Osteoblast (primary cell): ENCODE measurements at regions not wholly inside any gene's neighbourhood (a gene's known extent, or its start where the extent isn't known, plus 50 kb on each side); places are given as distances from the start of the nearest gene placed in this dataset.

Experiments
- DNase-seq: peaks from one replicate; pipeline ENCODE4 v3.0.0; 2011; ENCODE audit warnings: low spot score, mixed read lengths; ENCODE audit not compliant: insufficient read length; ENCODE audit errors: missing footprints
- H2AFZ ChIP-seq: 2 replicates; pipeline ENCODE4 v1.6.0; 2011; ENCODE audit warnings: mild to moderate bottlenecking, low read length
- H3K27ac ChIP-seq: 2 replicates; pipeline ENCODE4 v1.5.1; 2011; ENCODE audit warnings: mild to moderate bottlenecking, low read depth, low read length, moderate library complexity
- H3K27me3 ChIP-seq: 2 replicates; pipeline ENCODE4 v1.6.0; 2012; ENCODE audit warnings: mild to moderate bottlenecking, control low read depth, inconsistent platforms, low read length, moderate library complexity; ENCODE audit not compliant: insufficient read depth
- H3K36me3 ChIP-seq: 2 replicates; pipeline ENCODE4 v1.5.1; 2011; ENCODE audit warnings: mild to moderate bottlenecking, low read length, control low read depth, moderate library complexity; ENCODE audit not compliant: insufficient read depth
- H3K4me1 ChIP-seq: 2 replicates; pipeline ENCODE4 v1.5.1; 2011; ENCODE audit warnings: mild to moderate bottlenecking, low read length, control low read depth, moderate library complexity; ENCODE audit not compliant: insufficient read depth
- H3K4me2 ChIP-seq: 2 replicates; pipeline ENCODE4 v1.6.0; 2011; ENCODE audit warnings: mild to moderate bottlenecking, low read length; ENCODE audit not compliant: insufficient read depth
- H3K4me3 ChIP-seq: fragments of 200-600 bp; sonication (generic); 3 replicates; pipeline ENCODE4 v1.5.1; 2012; ENCODE audit warnings: mild to moderate bottlenecking, low read length, inconsistent platforms; ENCODE audit not compliant: insufficient read depth
- H3K79me2 ChIP-seq: 2 replicates; pipeline ENCODE4 v1.6.0; 2012; ENCODE audit warnings: mild to moderate bottlenecking, low read length, control low read depth, inconsistent platforms; ENCODE audit not compliant: insufficient read depth
- H3K9me3 ChIP-seq: 2 replicates; pipeline ENCODE4 v1.5.1; 2011; ENCODE audit warnings: low read depth, low read length, control low read depth
- H4K20me1 ChIP-seq: 2 replicates; pipeline ENCODE4 v1.6.0; 2012; ENCODE audit warnings: mild to moderate bottlenecking, low read length, control low read depth; ENCODE audit not compliant: insufficient read depth
- CTCF ChIP-seq: IDR thresholded peaks from 2 replicates; pipeline ENCODE4 v1.5.1; 2011; ENCODE audit warnings: mild to moderate bottlenecking, low read depth, low read length, moderate library complexity; ENCODE audit errors: extremely low read depth

GRCh38 chr9:88826771-88827181, 164.5 kb upstream of the S1PR3 start:
- Histone ChIP-seq H3K4me3 (no peak overlapping the region), H3K4me1 (peaks cover 16% of the 10 kb centered on the region), H3K4me2 (peak overlapping the region; percentile 10), H2AFZ (no peak overlapping the region), H3K9me3 (no peaks in the 10 kb centered on the region), H3K27ac (peak overlapping the region; percentile 12), H3K36me3 (no peaks in the 10 kb centered on the region), H3K79me2 (no peaks in the 10 kb centered on the region), H3K27me3 (peaks cover 25% of the 10 kb centered on the region), H4K20me1 (no peaks in the 10 kb centered on the region)
- DNase-seq: peak; percentile 90
- no peak for TF ChIP-seq CTCF

GRCh38 chr9:88828018-88828417, 163.2 kb upstream of the S1PR3 start:
- Histone ChIP-seq H3K27me3 (peaks cover 19% of the 10 kb centered on the region), H3K27ac (no peak overlapping the region), H4K20me1 (no peaks in the 10 kb centered on the region), H3K9me3 (no peaks in the 10 kb centered on the region), H3K4me1 (peaks cover 16% of the 10 kb centered on the region), H3K4me3 (no peak overlapping the region), H2AFZ (no peak overlapping the region), H3K4me2 (no peak overlapping the region), H3K36me3 (no peaks in the 10 kb centered on the region), H3K79me2 (no peaks in the 10 kb centered on the region)
- DNase-seq: no peak
- TF ChIP-seq CTCF: no peak

GRCh38 chr9:88828492-88828974, 162.7 kb upstream of the S1PR3 start:
- Histone ChIP-seq H4K20me1 (no peaks in the 10 kb centered on the region), H2AFZ (no peak overlapping the region), H3K4me3 (no peak overlapping the region), H3K36me3 (no peaks in the 10 kb centered on the region), H3K4me1 (peaks cover 17% of the 10 kb centered on the region), H3K27ac (no peak overlapping the region), H3K9me3 (no peaks in the 10 kb centered on the region), H3K27me3 (peaks cover 16% of the 10 kb centered on the region), H3K79me2 (no peaks in the 10 kb centered on the region), H3K4me2 (no peak overlapping the region)
- DNase-seq: no peak
- no peak for TF ChIP-seq CTCF

- H3K4me2 ChIP-seq: no peak overlapping the region
- DNase-seq: no peak
- no peak overlapping the region for H3K27ac ChIP-seq
- no peaks in the 10 kb centered on the region for H4K20me1 ChIP-seq
- no peak overlapping the region for H3K4me3 ChIP-seq
- TF ChIP-seq CTCF: no peak
- no peaks in the 10 kb centered on the region for H3K36me3 ChIP-seq
- H2AFZ ChIP-seq: no peak overlapping the region
- peaks cover 11% of the 10 kb centered on the region for H3K27me3 ChIP-seq
- peaks cover 20% of the 10 kb centered on the region for H3K4me1 ChIP-seq
- no peaks in the 10 kb centered on the region for H3K79me2 ChIP-seq
- no peaks in the 10 kb centered on the region for H3K9me3 ChIP-seq
Measured at GRCh38 chr9:88829276-88829675, 162.0 kb upstream of the S1PR3 start.
